ENCODE measurements at regions not wholly inside any gene's neighbourhood (a gene's known extent, or its start where the extent isn't known, plus 50 kb on each side); places are given as distances from the start of the nearest gene placed in this dataset.

DNA sequence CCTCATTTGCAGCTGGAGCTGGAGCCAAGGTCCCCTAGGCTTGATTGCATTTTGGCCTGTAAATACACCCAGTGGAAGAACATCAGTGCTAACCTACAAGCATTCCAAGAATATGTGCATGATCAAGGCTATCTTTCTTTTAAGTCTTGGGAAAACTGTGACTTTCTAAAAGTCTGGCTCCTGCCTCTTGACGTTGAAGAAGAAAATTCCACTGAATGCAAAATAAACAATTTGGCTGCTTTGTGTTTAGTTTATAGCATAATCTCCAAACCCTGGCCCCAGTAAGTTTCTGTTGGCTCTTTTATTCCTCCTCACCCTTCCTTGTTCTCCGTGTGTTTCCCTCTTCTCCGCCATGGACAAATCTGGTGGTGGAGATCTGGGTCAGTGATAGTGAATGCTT is 109.3 kb upstream of the TLE1 start:
- TF ChIP-seq, protein P1, sequence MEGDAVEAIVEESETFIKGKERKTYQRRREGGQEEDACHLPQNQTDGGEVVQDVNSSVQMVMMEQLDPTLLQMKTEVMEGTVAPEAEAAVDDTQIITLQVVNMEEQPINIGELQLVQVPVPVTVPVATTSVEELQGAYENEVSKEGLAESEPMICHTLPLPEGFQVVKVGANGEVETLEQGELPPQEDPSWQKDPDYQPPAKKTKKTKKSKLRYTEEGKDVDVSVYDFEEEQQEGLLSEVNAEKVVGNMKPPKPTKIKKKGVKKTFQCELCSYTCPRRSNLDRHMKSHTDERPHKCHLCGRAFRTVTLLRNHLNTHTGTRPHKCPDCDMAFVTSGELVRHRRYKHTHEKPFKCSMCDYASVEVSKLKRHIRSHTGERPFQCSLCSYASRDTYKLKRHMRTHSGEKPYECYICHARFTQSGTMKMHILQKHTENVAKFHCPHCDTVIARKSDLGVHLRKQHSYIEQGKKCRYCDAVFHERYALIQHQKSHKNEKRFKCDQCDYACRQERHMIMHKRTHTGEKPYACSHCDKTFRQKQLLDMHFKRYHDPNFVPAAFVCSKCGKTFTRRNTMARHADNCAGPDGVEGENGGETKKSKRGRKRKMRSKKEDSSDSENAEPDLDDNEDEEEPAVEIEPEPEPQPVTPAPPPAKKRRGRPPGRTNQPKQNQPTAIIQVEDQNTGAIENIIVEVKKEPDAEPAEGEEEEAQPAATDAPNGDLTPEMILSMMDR (conservative IDR thresholded peaks at IDR 0.05): no peak
- TF ChIP-seq ZFX (IDR thresholded peaks at IDR 0.05): no peak
